ENCODE measurements at regions not wholly inside any gene's neighbourhood (a gene's known extent, or its start where the extent isn't known, plus 50 kb on each side); places are given as distances from the start of the nearest gene placed in this dataset.
"Not testable (repeated sequence)": the region's sequence is repeated elsewhere in the genome, so short reads cannot be mapped to it uniquely, and the experiment has no call there.

DNA sequence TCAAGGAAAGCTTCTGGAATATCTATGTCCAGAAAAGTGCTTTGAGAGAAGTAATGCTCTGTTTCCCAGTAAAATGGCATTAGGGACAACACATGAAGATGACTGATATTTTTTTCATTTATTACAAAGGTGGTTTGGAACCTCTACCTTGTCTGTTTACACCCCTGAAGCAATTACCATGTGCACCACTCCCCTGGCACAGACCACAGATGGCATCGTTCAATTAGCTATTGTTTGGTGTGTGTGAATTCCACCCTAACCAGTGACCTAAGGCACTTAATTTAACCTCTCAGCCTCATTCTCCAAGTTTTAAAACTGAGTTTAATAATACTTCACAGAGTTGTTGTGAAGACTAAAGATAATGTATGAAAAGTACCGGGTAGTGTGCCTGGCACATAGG, 127.6 kb upstream of the BMAL1 start:
- in situ Hi-C loops (cut with HindIII; ENCODE audit: low pct_unique_long_range_greater_than_20kb, low sequenced_read_pairs) = no loop called here
- DNase-seq (ENCODE audit: low read depth) = no peak

GRCh38 chr11:13150487-13150886, 127.1 kb upstream of the BMAL1 start:
- DNase-seq (ENCODE audit: low read depth) = no peak
- in situ Hi-C loops (cut with HindIII; ENCODE audit: low pct_unique_long_range_greater_than_20kb, low sequenced_read_pairs) = no loop called here

- in situ Hi-C loops (cut with HindIII; ENCODE audit: low pct_unique_long_range_greater_than_20kb, low sequenced_read_pairs) = no loop called here
- DNase-seq (ENCODE audit: low read depth) = no peak
These were observed 125.3 kb upstream of the BMAL1 start for GRCh38 chr11:13152264-13152663.

DNA sequence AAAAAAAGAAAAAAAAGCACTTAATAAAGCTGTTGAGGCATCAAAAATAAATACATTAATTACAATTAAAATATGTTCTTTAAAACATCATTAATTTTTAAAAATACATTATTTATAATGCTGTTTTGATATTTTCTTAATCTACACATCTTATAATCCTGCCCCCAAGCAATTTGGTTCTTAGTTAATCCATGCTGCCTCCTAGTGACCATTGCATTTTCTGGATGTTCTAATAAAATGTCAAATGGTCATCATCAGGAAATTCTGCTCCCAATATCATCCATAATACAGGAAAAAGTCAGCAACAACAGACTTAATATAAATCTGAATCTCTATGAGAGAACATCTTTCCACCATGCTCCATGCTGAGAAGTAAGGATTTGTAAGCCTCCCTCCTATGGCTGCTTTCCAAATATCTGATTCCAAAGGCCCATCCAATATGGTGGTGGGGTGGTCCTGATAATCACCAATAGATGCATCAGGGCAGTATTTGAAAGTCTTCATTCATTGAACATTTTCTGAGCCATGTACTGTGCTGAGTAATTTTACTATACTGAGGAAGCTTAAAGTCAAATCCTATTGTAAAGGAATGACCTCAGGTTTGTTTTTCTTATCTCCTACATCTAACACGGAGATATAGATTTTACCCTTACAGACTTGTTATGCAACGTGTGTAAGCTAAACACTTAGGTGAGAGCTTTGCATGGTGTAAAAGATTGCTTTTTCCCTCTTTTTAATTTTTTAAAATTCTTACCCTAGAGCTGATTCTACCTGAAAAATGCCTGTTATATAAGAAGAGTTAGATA, 124.7 kb upstream of the BMAL1 start:
- peak; percentile 22 for DNase-seq (ENCODE audit: low read depth)
- in situ Hi-C loops (cut with HindIII; ENCODE audit: low pct_unique_long_range_greater_than_20kb, low sequenced_read_pairs) = no loop called here

- in situ Hi-C loops (cut with HindIII; ENCODE audit: low pct_unique_long_range_greater_than_20kb, low sequenced_read_pairs); DNase-seq (ENCODE audit: low read depth): not testable (repeated sequence)
These were observed 123.2 kb upstream of the BMAL1 start for GRCh38 chr11:13154374-13154773.

DNA sequence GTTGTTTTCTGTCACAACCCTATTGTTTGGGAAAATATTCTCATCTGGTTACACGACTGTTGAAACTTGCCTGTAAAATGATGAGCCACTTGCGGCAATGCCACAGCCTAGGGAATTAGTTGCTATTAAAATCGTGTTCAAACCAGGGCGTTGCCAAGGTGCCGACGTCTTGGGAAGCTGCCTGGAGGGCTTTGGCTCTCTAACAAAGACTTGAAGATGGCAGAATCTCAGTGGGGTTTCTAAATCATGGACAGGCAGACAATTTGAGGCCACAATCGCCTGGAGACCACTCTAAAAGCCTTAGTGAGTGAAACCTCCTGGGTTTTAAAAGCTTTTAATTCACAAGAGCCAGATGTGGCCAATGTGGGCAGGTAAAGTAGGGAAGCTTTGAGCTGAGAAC, 117.2 kb upstream of the BMAL1 start:
- in situ Hi-C loops (cut with HindIII; ENCODE audit: low pct_unique_long_range_greater_than_20kb, low sequenced_read_pairs) = no loop called here
- no peak for DNase-seq (ENCODE audit: low read depth)

DNA sequence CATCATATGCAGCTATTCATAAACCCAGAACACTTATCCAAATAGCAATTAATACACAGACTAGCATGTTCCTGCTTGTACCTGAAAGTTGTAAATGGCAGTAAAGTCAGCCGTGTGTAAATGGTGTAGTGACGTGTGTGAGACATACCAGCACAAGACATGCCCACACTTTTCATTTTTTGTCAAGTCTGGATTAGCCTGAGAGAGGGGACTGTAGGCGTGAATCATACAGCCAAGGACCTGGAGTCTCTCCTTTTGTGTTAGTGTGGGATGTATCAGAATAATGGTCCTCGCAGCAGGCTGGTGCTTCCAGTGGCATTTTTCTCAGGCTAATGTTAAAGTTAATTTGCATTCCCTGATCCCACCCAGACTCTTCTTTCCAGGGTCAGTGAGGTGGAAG, 116.8 kb upstream of the BMAL1 start:
- no peak for DNase-seq (ENCODE audit: low read depth)
- in situ Hi-C loops (cut with HindIII; ENCODE audit: low pct_unique_long_range_greater_than_20kb, low sequenced_read_pairs) = no loop called here

DNA sequence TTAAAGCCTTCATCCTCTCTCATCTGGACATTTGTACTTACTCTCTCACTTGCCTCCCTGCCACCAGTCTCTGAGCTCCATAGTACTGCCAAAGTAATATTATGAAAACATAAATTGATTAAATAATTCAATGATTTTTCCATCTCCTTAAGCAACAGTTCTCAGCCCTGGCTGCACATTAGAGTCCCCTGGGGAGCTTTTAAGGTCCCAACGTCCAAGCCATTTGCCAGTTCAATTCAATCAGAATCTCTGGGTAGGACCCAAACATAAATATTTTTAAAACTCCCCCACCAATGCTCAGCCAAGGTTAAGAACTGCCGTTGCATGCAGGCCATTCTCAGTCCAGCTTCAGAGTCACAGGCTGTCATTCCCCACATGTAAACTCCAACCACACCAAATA, 114.4 kb upstream of the BMAL1 start:
- no peak for DNase-seq (ENCODE audit: low read depth)
- in situ Hi-C loops (cut with HindIII; ENCODE audit: low pct_unique_long_range_greater_than_20kb, low sequenced_read_pairs) = no loop called here

GRCh38 chr11:13166036-13166435, 111.6 kb upstream of the BMAL1 start:
- DNase-seq (ENCODE audit: low read depth) = no peak
- in situ Hi-C loops (cut with HindIII; ENCODE audit: low pct_unique_long_range_greater_than_20kb, low sequenced_read_pairs) = no loop called here

DNA sequence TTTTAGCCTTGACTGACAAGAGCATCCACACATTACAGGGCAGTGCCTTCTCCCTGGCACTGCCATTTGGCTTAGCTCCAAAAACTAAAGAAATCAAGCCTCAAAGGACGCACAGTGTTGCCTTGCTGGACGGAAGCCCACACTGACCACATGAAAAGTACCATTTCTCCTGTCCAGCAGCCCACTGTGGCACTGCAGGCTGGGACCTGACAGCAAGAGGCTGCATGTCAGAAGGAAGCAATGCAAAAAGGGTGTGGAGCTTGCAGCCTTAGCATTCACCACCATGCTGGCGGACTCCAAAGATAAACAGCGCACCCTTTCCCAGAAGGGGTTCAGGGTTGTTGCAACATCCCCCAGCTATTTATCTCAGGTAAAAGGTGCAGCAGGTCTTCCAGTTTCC, 109.3 kb upstream of the BMAL1 start:
- no peak for DNase-seq (ENCODE audit: low read depth)
- in situ Hi-C loops (cut with HindIII; ENCODE audit: low pct_unique_long_range_greater_than_20kb, low sequenced_read_pairs) = no loop called here

DNA sequence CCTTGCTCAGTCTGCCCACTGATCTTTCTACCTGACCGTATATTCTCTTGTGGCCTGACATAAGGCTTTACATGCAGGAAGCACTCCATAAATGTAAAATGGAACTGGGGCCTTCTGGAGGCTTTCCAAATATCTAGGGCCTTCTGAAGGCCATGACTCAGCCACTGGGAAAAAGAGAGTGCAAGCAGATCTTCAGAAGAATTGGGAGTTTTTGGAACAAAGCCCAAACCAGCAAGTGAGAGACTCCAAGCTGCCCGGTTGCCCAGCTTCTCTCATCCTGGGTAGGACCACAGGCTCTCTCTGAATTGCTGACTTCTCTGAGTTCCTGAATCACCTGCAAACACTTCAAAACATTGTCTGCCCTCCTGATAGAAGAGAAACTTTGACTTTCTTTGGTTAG, 107.9 kb upstream of the BMAL1 start:
- in situ Hi-C loops (cut with HindIII; ENCODE audit: low pct_unique_long_range_greater_than_20kb, low sequenced_read_pairs) = no loop called here
- DNase-seq (ENCODE audit: low read depth) = no peak

- in situ Hi-C loops (cut with HindIII; ENCODE audit: low pct_unique_long_range_greater_than_20kb, low sequenced_read_pairs) = no loop called here
- DNase-seq (ENCODE audit: low read depth) = no peak
These were observed 103.5 kb upstream of the BMAL1 start for GRCh38 chr11:13174090-13174489.

DNA sequence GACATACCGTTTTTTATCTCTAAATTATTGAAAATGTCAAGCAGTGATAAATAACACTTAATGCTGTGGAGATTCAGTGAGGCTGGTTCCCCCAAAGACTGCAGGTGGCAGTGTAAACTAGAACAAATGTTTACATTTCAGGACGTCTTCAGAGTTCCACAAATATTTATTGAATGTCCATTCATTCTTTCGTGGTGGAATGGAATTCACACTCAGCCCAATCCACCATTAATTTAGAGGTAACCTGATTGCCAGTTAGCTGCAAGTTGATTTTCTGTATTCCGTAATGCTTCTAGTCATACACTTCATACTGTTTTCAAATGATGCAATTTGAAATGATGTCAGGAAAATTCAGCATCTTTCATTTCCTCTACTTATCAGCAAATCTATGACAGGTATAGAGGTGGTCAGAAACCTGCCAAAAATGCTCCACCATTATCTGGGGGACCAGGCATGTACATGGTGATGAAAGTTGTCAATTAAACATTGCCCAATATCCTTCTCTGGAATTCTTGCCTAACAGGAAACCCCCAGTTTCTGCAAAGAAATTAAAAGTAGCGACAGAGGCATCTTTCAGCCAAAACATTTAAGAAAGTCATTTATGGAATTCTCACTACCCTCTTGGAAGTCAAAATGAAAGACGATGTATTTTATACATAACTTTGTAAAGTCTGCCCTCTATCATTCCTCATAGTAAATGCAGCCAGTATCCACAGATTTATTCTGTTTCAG, 94.3 kb upstream of the BMAL1 start:
- in situ Hi-C loops (cut with HindIII; ENCODE audit: low pct_unique_long_range_greater_than_20kb, low sequenced_read_pairs) = no loop called here

DNA sequence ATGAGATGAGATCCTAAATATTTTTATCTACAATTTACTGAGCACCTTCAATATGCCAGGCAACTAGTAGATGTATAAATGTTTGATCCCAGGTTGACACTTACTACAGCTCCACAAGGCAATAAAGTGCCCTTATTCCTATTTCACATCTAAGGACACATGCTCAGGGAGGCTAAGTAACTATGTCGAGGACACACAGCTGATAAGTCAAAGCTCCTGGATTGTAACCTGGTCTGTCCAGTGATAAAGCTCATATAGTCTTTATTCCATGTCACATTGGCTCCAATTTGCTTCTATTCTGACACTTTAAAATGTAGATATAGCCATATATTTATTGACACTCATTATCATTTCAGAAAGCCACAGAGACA, 93.8 kb upstream of the BMAL1 start:
- DNase-seq (ENCODE audit: low read depth) = no peak
- in situ Hi-C loops (cut with HindIII; ENCODE audit: low pct_unique_long_range_greater_than_20kb, low sequenced_read_pairs) = no loop called here

More for the DNA sequence above, 94.3 kb upstream of the BMAL1 start:
- peak; percentile 50 for DNase-seq (ENCODE audit: low read depth)

DNA sequence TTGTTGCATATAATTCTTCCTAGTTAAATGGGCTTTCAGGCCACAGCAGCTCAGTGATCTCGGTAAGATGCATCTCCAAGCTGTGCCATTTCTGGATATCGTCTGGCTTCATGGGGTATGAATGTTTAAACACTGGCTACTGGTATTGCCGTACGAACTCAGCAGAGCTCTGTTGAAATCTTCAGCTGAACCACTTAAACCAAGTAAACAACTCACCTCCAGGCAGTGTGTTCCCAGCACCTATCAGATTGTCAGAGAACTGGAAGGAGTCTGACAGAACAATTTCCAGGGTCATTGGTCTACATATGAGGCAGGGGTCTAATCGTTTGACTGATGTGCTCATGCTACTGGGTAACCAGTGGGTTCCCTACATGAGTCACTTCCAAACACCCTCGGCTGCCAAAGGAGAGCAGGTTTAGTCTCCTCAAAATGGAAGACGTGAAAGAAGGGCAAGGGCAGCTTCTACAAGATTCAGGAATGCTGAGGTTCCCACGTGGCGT, 93.2 kb upstream of the BMAL1 start:
- in situ Hi-C loops (cut with HindIII; ENCODE audit: low pct_unique_long_range_greater_than_20kb, low sequenced_read_pairs) = no loop called here
- DNase-seq (ENCODE audit: low read depth) = no peak

- no peak for DNase-seq (ENCODE audit: low read depth)
- in situ Hi-C loops (cut with HindIII; ENCODE audit: low pct_unique_long_range_greater_than_20kb, low sequenced_read_pairs) = no loop called here
These were observed 89.4 kb upstream of the BMAL1 start for GRCh38 chr11:13188179-13188578.

DNA sequence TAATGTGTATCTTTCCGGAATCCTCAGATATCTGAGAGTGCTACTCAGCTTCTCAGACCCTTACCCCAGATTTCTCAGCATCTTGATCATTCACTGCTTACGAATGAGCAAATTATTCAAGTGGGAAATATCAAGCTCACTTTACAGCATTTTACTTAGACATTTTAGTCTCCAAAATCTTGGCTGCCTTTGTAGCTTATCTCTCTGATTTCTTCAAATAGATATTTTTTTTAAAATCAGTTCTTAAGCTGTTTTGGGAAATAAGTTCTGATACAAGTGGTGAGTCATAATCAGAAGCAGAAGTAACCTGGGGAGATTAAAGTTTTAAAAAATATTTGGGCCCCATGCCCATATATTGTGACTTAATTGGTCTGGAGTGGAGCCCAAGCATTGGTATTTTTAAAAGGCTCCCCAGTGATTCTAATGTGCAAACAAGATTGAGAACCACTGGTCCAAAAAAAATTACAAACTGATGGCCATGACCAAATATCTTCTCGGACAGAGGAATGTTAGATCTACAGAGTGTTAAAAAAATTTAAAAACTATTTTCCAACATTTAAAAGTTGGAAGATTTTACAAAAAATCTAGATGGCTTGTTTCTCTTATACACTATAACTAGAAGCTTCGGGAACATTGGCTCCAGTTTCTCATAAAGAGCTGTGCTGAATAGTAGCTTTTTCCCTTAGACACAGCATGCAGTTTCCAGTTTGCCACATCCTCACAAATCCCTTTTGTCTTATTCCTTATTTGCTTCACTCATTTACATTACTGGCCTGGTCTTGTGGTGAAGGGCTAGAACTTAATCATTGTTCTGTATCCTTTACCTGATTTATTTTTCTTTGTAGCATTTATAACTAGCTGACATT, 87.8 kb upstream of the BMAL1 start:
- in situ Hi-C loops (cut with HindIII; ENCODE audit: low pct_unique_long_range_greater_than_20kb, low sequenced_read_pairs) = no loop called here
- DNase-seq (ENCODE audit: low read depth) = no peak

DNA sequence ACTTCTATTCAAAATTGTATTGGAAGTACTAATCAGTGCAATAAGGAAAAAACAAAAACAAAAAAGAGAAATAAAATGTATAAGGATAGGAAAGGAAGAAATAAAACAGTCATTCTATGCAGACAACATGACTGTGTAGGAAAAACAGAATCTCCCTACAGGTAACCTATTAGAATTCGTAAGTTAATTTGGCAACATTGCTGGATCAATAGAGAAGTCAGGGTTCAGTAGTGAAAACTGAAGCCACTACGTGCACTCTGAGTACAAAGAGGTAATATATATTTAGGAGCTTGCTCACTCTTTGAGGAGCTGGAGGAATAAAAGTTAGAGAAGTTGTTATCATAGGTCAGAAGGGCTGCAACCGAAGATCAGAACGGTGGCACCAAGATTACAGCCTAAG, 84.0 kb upstream of the BMAL1 start:
- in situ Hi-C loops (cut with HindIII; ENCODE audit: low pct_unique_long_range_greater_than_20kb, low sequenced_read_pairs) = no loop called here
- DNase-seq (ENCODE audit: low read depth) = no peak

DNA sequence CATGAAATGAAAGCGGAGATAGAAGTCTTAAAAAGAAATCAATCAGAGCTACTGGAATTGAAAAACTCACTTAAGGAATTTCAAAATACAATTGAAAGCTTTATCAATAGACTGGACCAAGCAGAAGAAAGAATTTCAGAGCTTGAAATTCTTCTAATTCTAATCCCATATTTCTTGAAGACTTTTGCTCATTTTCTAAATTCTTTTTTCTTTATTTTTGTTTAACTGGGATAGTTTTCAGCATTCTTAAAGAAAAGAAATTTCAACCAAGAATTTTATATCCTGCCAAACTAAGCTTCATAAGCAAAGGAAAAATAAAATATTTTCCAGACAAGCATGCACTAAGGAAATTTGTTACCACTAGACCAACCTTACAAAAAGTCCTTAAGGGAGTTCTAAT, 80.2 kb upstream of the BMAL1 start:
- DNase-seq (ENCODE audit: low read depth); in situ Hi-C loops (cut with HindIII; ENCODE audit: low pct_unique_long_range_greater_than_20kb, low sequenced_read_pairs): not testable (repeated sequence)
